Heart left ventricle (tissue), 13 donors: ENCODE measurements at regions not wholly inside any gene's neighbourhood (a gene's known extent, or its start where the extent isn't known, plus 50 kb on each side); places are given as distances from the start of the nearest gene placed in this dataset.

Experiments
- POLR2A ChIP-seq, 2 donors: fragments of 450-650 bp; IDR thresholded peaks; one replicate each; pipeline ENCODE4 v1.6.1; 2017; ENCODE audit warnings: antibody characterized with exemption in 2 of 2, mild to moderate bottlenecking in 2 of 2, moderate library complexity in 2 of 2
- TF ChIP-seq, protein P1 (sequence below), 12 donors: fragments of 200-600 bp; sonication (generic) in 4 of 12; IDR thresholded peaks; one replicate each; pipeline versions ENCODE4 v1.5.0 to v1.8.0; 2018 to 2022; ENCODE audit warnings: antibody characterized with exemption in 12 of 12, mild to moderate bottlenecking in 5 of 12
- donor health status: ischemic (EF 13 %, LVEDD 7.1; RV severe dilation, severe dysfunction).
- donor health status: DM: no; HTN: yes; CAD: no.
- donor health status: DM: no; HTN: no; CAD: no.
- donor health status: ischemic (EF 25% LVEDD 6.9; RV normal size, moderate dysfunction).
- donor health status: ischemic (EF 25% LVEDD 5.7; RV mildly dilated, moderate dysfunction).
- donor health status: ischemic (EF 35%, LVEDD 5.7; RV mildly dilated, moderate dysfunction).
- donor health status: nonischemic (EF 11% LVEDD 7.7; RV severe dilation, severe dysfunction).
- donor health status: DM: yes; HTN: yes; CAD: no.
- donor health status: PGD.
- donor health status: ischemic (EF 29% LVEDD 5.4; RV normal size, mild dysfunction).
- donor health status: nonischemic (EF 23%, LVEDD 6.1; RV moderate dilation, normal function).

DNA sequence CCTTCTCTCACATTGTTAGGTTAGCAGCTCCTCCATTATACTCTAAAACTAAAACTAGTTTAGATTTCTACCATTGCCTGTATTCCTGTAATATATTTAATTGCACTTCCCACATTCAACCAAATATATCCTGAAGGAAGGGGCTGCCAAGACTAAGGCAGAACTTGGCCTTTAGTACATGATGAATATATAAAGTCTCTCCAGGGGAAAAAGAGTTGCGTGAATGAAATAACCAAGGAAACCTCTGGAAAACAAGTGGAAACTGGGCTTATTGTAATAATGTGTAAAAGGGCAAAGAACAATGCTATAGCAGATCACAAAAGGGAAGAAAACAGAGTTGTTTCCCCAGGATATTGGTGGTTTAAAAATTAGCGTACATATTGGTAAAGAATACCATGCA lies 1012.5 kb upstream of the PRMT6 start:
- TF ChIP-seq, protein P1, sequence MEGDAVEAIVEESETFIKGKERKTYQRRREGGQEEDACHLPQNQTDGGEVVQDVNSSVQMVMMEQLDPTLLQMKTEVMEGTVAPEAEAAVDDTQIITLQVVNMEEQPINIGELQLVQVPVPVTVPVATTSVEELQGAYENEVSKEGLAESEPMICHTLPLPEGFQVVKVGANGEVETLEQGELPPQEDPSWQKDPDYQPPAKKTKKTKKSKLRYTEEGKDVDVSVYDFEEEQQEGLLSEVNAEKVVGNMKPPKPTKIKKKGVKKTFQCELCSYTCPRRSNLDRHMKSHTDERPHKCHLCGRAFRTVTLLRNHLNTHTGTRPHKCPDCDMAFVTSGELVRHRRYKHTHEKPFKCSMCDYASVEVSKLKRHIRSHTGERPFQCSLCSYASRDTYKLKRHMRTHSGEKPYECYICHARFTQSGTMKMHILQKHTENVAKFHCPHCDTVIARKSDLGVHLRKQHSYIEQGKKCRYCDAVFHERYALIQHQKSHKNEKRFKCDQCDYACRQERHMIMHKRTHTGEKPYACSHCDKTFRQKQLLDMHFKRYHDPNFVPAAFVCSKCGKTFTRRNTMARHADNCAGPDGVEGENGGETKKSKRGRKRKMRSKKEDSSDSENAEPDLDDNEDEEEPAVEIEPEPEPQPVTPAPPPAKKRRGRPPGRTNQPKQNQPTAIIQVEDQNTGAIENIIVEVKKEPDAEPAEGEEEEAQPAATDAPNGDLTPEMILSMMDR (IDR thresholded peaks at IDR 0.05) = no peak
- TF ChIP-seq POLR2A (IDR thresholded peaks at IDR 0.05) = no peak
